ENCODE measurements at regions not wholly inside any gene's neighbourhood (a gene's known extent, or its start where the extent isn't known, plus 50 kb on each side); places are given as distances from the start of the nearest gene placed in this dataset.

- no peak for DNase-seq
These were observed 334.8 kb downstream of the NSG2 start for GRCh38 chr5:174380311-174380710.

- DNase-seq, result no peak
These were observed 335.7 kb downstream of the NSG2 start for GRCh38 chr5:174381241-174381640.

GRCh38 chr5:174383210-174384167 is 338.0 kb downstream of the NSG2 start:
- no peak for DNase-seq

- DNase-seq, result no peak
These were observed 339.0 kb downstream of the NSG2 start for GRCh38 chr5:174384509-174384947.

GRCh38 chr5:174386306-174386705 is 338.1 kb upstream of the MSX2 start:
- no peak for DNase-seq

- no peak for DNase-seq
These were observed 337.5 kb upstream of the MSX2 start for GRCh38 chr5:174386846-174387245.

- no peak for DNase-seq
These were observed 336.9 kb upstream of the MSX2 start for GRCh38 chr5:174387448-174387847.

- DNase-seq, result no peak
These were observed 331.5 kb upstream of the MSX2 start for GRCh38 chr5:174392892-174393291.

GRCh38 chr5:174396541-174396940 is 327.8 kb upstream of the MSX2 start:
- DNase-seq, result no peak

GRCh38 chr5:174397206-174397605 is 327.2 kb upstream of the MSX2 start:
- no peak for DNase-seq

- DNase-seq, result no peak
These were observed 326.2 kb upstream of the MSX2 start for GRCh38 chr5:174398171-174398570.

GRCh38 chr5:174399411-174399810 is 325.0 kb upstream of the MSX2 start:
- DNase-seq, result no peak

GRCh38 chr5:174400461-174400860 is 323.9 kb upstream of the MSX2 start:
- no peak for DNase-seq

- no peak for DNase-seq
These were observed 322.6 kb upstream of the MSX2 start for GRCh38 chr5:174401793-174402192.

- no peak for DNase-seq
These were observed 322.1 kb upstream of the MSX2 start for GRCh38 chr5:174402222-174402812.

GRCh38 chr5:174404848-174405247 is 319.5 kb upstream of the MSX2 start:
- no peak for DNase-seq

GRCh38 chr5:174409070-174409469 is 315.3 kb upstream of the MSX2 start:
- no peak for DNase-seq

GRCh38 chr5:174409971-174410370 is 314.4 kb upstream of the MSX2 start:
- no peak for DNase-seq

- no peak for DNase-seq
These were observed 313.5 kb upstream of the MSX2 start for GRCh38 chr5:174410716-174411478.

GRCh38 chr5:174411479-174411819 is 312.9 kb upstream of the MSX2 start:
- DNase-seq, result no peak

GRCh38 chr5:174412374-174412773 is 312.0 kb upstream of the MSX2 start:
- DNase-seq, result no peak

GRCh38 chr5:174412941-174413340 is 311.4 kb upstream of the MSX2 start:
- DNase-seq, result no peak

GRCh38 chr5:174413567-174414314 is 310.6 kb upstream of the MSX2 start:
- DNase-seq, result no peak
